ENCODE measurements at regions not wholly inside any gene's neighbourhood (a gene's known extent, or its start where the extent isn't known, plus 50 kb on each side); places are given as distances from the start of the nearest gene placed in this dataset.

- TF ChIP-seq EZH2 (IDR thresholded peaks at IDR 0.05; ENCODE audit: low read depth), result no peak
- TF ChIP-seq CTCF (conservative IDR thresholded peaks at IDR 0.05), result no peak
- Histone ChIP-seq H3K79me2 (ENCODE audit: low read depth) (no peaks in the 10 kb centered on the region), H3K36me3 (ENCODE audit: low read depth) (no peaks in the 10 kb centered on the region), H3K4me2 (no peak overlapping the region), H4K20me1 (ENCODE audit: insufficient read depth) (no peaks in the 10 kb centered on the region), H3K4me1 (replicated peaks; ENCODE audit: insufficient read depth) (no peaks in the 10 kb centered on the region), H3K27ac (no peak overlapping the region), H3F3A (ENCODE audit: insufficient read depth, low read depth) (no peaks in the 10 kb centered on the region), H2AFZ (no peak overlapping the region), H3K4me3 (no peak overlapping the region), H3K9me2 (ENCODE audit: insufficient read depth) (no peaks in the 10 kb centered on the region), H3K9me3 (ENCODE audit: insufficient read depth, low read depth) (no peaks in the 10 kb centered on the region), H3K27me3 (ENCODE audit: insufficient read depth, low read depth) (peaks cover 72% of the 10 kb centered on the region)
- ChIA-PET CTCF (no interaction called here), POLR2A (ENCODE audit: unreplicated experiment) (no interaction called here)
- no peak for DNase-seq
- BruUV-seq (replicated peaks), result no TSS peak
- intact Hi-C loops (cut with micrococcal nuclease; ENCODE audit: unreplicated experiment), result no loop called here
Observed at GRCh38 chr2:2840681-2841300, 509.7 kb upstream of the MYT1L start.

GRCh38 chr2:2839782-2840531 is 508.9 kb upstream of the MYT1L start:
- intact Hi-C loops (cut with micrococcal nuclease; ENCODE audit: unreplicated experiment), result no loop called here
- TF ChIP-seq EZH2 (IDR thresholded peaks at IDR 0.05; ENCODE audit: low read depth), result no peak
- no peak for TF ChIP-seq CTCF (conservative IDR thresholded peaks at IDR 0.05)

GRCh38 chr2:2839393-2839781 is 508.3 kb upstream of the MYT1L start:
- Histone ChIP-seq H3K79me2 (ENCODE audit: low read depth) (no peaks in the 10 kb centered on the region), H3K9me3 (ENCODE audit: insufficient read depth, low read depth) (no peaks in the 10 kb centered on the region), H3K27ac (no peak overlapping the region), H2AFZ (no peak overlapping the region), H3K4me3 (no peak overlapping the region), H3F3A (ENCODE audit: insufficient read depth, low read depth) (no peaks in the 10 kb centered on the region), H3K9me2 (ENCODE audit: insufficient read depth) (no peaks in the 10 kb centered on the region), H3K4me2 (no peak overlapping the region), H4K20me1 (ENCODE audit: insufficient read depth) (no peaks in the 10 kb centered on the region), H3K27me3 (ENCODE audit: insufficient read depth, low read depth) (peaks cover 63% of the 10 kb centered on the region), H3K36me3 (ENCODE audit: low read depth) (no peaks in the 10 kb centered on the region), H3K4me1 (replicated peaks; ENCODE audit: insufficient read depth) (no peaks in the 10 kb centered on the region)
- DNase-seq, result no peak
- BruUV-seq (replicated peaks), result no TSS peak
- ChIA-PET POLR2A (ENCODE audit: unreplicated experiment) (no interaction called here), CTCF (no interaction called here)
- TF ChIP-seq EZH2 (IDR thresholded peaks at IDR 0.05; ENCODE audit: low read depth), result no peak
- TF ChIP-seq CTCF (conservative IDR thresholded peaks at IDR 0.05), result no peak
- intact Hi-C loops (cut with micrococcal nuclease; ENCODE audit: unreplicated experiment), result no loop called here

More at GRCh38 chr2:2839782-2840531, 508.9 kb upstream of the MYT1L start:
- no peak overlapping the region for H3K27ac ChIP-seq
- no peak overlapping the region for H2AFZ ChIP-seq
- no peaks in the 10 kb centered on the region for H3K36me3 ChIP-seq (ENCODE audit: low read depth)
- CTCF ChIA-PET, result no interaction called here
- H3K79me2 ChIP-seq (ENCODE audit: low read depth), result no peaks in the 10 kb centered on the region
- DNase-seq, result no peak
- H3F3A ChIP-seq (ENCODE audit: insufficient read depth, low read depth), result no peaks in the 10 kb centered on the region
- no peaks in the 10 kb centered on the region for H3K9me2 ChIP-seq (ENCODE audit: insufficient read depth)
- no peaks in the 10 kb centered on the region for H3K4me1 ChIP-seq (replicated peaks; ENCODE audit: insufficient read depth)
- H3K4me3 ChIP-seq, result no peak overlapping the region
- H3K9me3 ChIP-seq (ENCODE audit: insufficient read depth, low read depth), result no peaks in the 10 kb centered on the region
- POLR2A ChIA-PET (ENCODE audit: unreplicated experiment), result no interaction called here
- peaks cover 64% of the 10 kb centered on the region for H3K27me3 ChIP-seq (ENCODE audit: insufficient read depth, low read depth)
- no peak overlapping the region for H3K4me2 ChIP-seq
- BruUV-seq (replicated peaks), result no TSS peak
- H4K20me1 ChIP-seq (ENCODE audit: insufficient read depth), result no peaks in the 10 kb centered on the region

All from PC-9 (cell line).